AG04450 (cell line): ENCODE measurements at regions not wholly inside any gene's neighbourhood (a gene's known extent, or its start where the extent isn't known, plus 50 kb on each side); places are given as distances from the start of the nearest gene placed in this dataset.

Experiments used
- CTCF ChIA-PET: fragments of 300-600, 350-600 bp; formaldehyde crosslinking; extraction: SDS; loops from one replicate; lab custom pipeline; 2022; ENCODE audit warnings: antibody characterized with exemption, inconsistent platforms; lab: Charles Lee
- POLR2A ChIA-PET: fragments of 350-600 bp; formaldehyde crosslinking; extraction: SDS; loops from one replicate; lab custom pipeline; 2021; ENCODE audit warnings: antibody characterized with exemption, inconsistent platforms; lab: Yijun Ruan, JAX
- DNase-seq: peaks from one replicate; pipeline ENCODE4 v3.0.0-alpha.2; 2011; ENCODE audit warnings: low read depth, low spot score
- H3K27ac ChIP-seq: one replicate; pipeline ENCODE4 v1.5.1; 2012; ENCODE audit warnings: low read depth, low read length, control low read depth
- H3K27me3 ChIP-seq: one replicate; pipeline ENCODE4 v1.6.0; 2012; ENCODE audit warnings: low read length; ENCODE audit not compliant: control insufficient read depth, insufficient read depth
- H3K4me3 ChIP-seq: 2 replicates; pipeline ENCODE4 v1.5.1; 2011; ENCODE audit warnings: mild to moderate bottlenecking, low read depth, low read length, control low read depth
- H3K9me3 ChIP-seq: 2 replicates; pipeline ENCODE4 v1.5.1; 2012; ENCODE audit warnings: low read length; ENCODE audit not compliant: control insufficient read depth, insufficient read depth
- TF ChIP-seq, protein P1 (sequence below): IDR thresholded peaks from 2 replicates; pipeline ENCODE4 v1.5.1; 2011; ENCODE audit warnings: low read depth, low read length, control low read depth, inconsistent platforms

DNA sequence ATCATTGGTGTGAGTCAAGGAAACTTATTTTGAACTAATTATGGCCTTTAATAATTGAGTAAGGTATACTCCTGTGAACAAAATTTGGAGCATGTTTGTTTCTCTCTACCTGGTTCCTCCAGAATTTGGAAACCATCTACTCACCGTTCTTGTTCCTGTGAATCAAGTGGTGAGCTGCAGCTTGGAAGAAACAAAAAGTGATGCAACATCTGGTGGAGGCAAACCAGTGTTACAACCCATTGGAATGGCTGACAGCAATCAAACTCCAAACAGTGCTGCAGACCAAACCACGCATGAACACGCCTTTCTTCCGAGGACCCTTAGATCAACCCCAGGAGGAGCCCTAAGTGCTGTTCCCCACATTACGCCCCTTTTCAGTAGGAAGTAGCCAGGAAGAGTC, 104.7 kb upstream of the VASH1 start:
- H3K27me3 ChIP-seq: peaks cover 5% of the 10 kb centered on the region
- ChIA-PET POLR2A (no interaction called here), CTCF (no interaction called here)
- no peak overlapping the region for H3K27ac ChIP-seq
- H3K9me3 ChIP-seq: peaks cover 8% of the 10 kb centered on the region
- DNase-seq: no peak
- H3K4me3 ChIP-seq: no peak overlapping the region
- TF ChIP-seq, protein P1, sequence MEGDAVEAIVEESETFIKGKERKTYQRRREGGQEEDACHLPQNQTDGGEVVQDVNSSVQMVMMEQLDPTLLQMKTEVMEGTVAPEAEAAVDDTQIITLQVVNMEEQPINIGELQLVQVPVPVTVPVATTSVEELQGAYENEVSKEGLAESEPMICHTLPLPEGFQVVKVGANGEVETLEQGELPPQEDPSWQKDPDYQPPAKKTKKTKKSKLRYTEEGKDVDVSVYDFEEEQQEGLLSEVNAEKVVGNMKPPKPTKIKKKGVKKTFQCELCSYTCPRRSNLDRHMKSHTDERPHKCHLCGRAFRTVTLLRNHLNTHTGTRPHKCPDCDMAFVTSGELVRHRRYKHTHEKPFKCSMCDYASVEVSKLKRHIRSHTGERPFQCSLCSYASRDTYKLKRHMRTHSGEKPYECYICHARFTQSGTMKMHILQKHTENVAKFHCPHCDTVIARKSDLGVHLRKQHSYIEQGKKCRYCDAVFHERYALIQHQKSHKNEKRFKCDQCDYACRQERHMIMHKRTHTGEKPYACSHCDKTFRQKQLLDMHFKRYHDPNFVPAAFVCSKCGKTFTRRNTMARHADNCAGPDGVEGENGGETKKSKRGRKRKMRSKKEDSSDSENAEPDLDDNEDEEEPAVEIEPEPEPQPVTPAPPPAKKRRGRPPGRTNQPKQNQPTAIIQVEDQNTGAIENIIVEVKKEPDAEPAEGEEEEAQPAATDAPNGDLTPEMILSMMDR: no peak

DNA sequence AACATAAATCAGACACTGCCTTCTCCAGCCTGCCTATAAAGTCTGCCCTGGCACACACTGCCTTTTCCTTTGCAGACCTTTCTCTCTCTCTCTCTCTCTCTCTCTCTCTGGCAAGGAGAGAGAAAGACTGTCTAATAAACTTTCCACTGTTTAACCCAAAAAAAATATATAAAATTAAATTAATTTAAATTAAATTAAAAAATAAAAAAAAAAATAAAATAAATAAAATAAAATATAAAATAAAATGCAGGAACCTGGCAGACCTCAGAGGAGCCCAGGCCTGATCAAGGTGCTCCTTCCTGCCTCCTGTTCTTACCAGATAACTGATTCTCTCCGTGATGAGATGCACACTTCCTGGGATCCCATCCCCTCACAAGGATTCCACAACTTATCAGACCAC, 103.9 kb upstream of the VASH1 start:
- DNase-seq: no peak
- Histone ChIP-seq H3K9me3 (peaks cover 8% of the 10 kb centered on the region), H3K27me3 (peaks cover 2% of the 10 kb centered on the region), H3K27ac (no peak overlapping the region), H3K4me3 (no peak overlapping the region)
- ChIA-PET POLR2A (no interaction called here), CTCF (interaction anchor here (1.6 kb wide), 1 partner anchor 9 kb away, joined by 3 read pairs; no protein-coding TSS in a partner anchor)
- TF ChIP-seq, protein P1: no peak

DNA sequence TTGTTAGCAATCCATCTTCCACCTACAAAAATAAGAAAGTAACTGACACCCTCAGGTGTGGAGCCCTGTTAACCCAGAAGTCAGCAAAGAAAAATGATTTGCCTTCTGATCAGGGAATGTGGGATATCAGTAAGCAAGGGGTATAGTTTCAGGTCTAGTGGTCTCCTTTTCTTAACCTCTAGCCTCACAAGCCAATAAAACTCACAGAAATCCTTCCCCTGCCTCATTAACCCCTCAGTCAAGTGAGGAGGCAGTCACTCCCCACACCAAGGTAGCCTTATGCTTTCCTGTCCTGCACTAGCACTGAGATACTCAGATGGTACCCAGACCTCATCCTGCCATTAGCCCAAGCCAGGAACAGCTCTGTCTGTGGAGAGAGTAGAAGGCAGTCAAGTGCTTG, 103.4 kb upstream of the VASH1 start:
- TF ChIP-seq, protein P1: no peak
- Histone ChIP-seq H3K27me3 (peaks cover 2% of the 10 kb centered on the region), H3K9me3 (peaks cover 8% of the 10 kb centered on the region), H3K4me3 (no peak overlapping the region), H3K27ac (no peak overlapping the region)
- ChIA-PET POLR2A (no interaction called here), CTCF (interaction anchor here (1.6 kb wide), 1 partner anchor 10 kb away, joined by 3 read pairs; no protein-coding TSS in a partner anchor)
- DNase-seq: no peak

- Histone ChIP-seq H3K27ac (no peak overlapping the region), H3K27me3 (no peaks in the 10 kb centered on the region), H3K4me3 (no peak overlapping the region), H3K9me3 (peaks cover 8% of the 10 kb centered on the region)
- ChIA-PET CTCF (interaction anchor here (1.9 kb wide), 1 partner anchor 15 kb away, joined by 9 read pairs; no protein-coding TSS in a partner anchor), POLR2A (no interaction called here)
- TF ChIP-seq, protein P1: no peak
- no peak for DNase-seq
Observed at GRCh38 chr14:76662580-76662979, 98.7 kb upstream of the VASH1 start.

- TF ChIP-seq, protein P1: no peak
- Histone ChIP-seq H3K9me3 (no peaks in the 10 kb centered on the region), H3K4me3 (no peak overlapping the region), H3K27me3 (peaks cover 2% of the 10 kb centered on the region), H3K27ac (no peak overlapping the region)
- ChIA-PET POLR2A (no interaction called here), CTCF (interaction anchor here (2.2 kb wide), 1 partner anchor 20 kb away, joined by 4 read pairs; no protein-coding TSS in a partner anchor)
- no peak for DNase-seq
Observed at GRCh38 chr14:76664790-76665189, 96.5 kb upstream of the VASH1 start.
